IPS-18c (cell line): ENCODE measurements at regions not wholly inside any gene's neighbourhood (a gene's known extent, or its start where the extent isn't known, plus 50 kb on each side); places are given as distances from the start of the nearest gene placed in this dataset.
A peak's percentile ranks its signal among the peaks of the same experiment; 100 is the strongest.

Experiments
- H3K4me3 ChIP-seq: 2 replicates; pipeline ENCODE4 v1.7.0; 2013; ENCODE audit warnings: low read depth, mild to moderate bottlenecking, low read length, moderate library complexity; ENCODE audit not compliant: insufficient read depth
- H3K9me3 ChIP-seq: one replicate; pipeline ENCODE4 v1.6.1; 2013; ENCODE audit warnings: mild to moderate bottlenecking, low read length, moderate library complexity; ENCODE audit not compliant: control insufficient read depth, insufficient read depth

DNA sequence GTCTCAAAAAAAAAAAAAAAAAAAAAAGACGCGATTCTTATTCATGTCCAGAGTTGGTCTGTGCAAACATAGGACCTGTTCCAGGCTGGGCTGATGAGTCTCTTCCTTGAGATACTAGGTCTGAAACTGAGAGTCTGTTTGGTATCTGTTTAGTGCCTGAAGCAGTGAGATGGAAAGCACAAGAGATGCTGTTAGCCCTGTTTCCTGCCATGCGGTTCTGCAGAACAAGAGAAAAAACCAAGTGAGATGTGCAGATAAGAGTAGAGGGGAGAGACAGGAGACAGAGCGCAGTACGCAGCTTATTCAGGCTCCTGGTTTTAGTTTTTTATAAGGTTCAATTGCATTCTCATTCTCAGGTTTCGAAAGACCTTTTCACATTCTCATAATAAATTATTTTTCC is 85.8 kb upstream of the PRKCQ start:
- H3K9me3 ChIP-seq = no peaks in the 10 kb centered on the region
- H3K4me3 ChIP-seq = no peak overlapping the region

GRCh38 chr10:6660460-6660859 is 80.4 kb upstream of the PRKCQ start:
- Histone ChIP-seq H3K4me3 (no peak overlapping the region), H3K9me3 (no peaks in the 10 kb centered on the region)

- no peak overlapping the region for H3K4me3 ChIP-seq
- no peaks in the 10 kb centered on the region for H3K9me3 ChIP-seq
These were observed 79.4 kb upstream of the PRKCQ start for GRCh38 chr10:6659451-6659850.

DNA sequence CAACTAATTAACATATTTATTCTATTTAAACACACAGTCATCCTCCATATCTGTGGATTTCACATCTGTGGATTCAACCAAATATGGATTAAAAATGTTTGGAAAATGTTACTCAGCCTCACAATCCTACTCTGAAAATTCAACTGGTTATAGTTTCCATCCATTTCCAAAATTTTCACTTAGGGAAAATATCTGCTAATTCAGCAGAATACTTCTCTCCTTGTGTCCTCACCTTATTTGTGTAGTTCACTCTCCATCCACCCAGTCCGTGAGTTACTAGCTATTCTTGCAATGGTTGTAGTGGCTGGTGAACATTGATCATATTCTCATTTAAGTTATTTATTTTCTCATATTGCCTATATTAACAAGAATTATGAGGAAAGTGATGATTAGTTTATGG is 77.6 kb upstream of the PRKCQ start:
- H3K4me3 ChIP-seq = no peak overlapping the region
- H3K9me3 ChIP-seq = no peaks in the 10 kb centered on the region

GRCh38 chr10:6657196-6657595 is 77.1 kb upstream of the PRKCQ start:
- Histone ChIP-seq H3K4me3 (no peak overlapping the region), H3K9me3 (no peaks in the 10 kb centered on the region)

DNA sequence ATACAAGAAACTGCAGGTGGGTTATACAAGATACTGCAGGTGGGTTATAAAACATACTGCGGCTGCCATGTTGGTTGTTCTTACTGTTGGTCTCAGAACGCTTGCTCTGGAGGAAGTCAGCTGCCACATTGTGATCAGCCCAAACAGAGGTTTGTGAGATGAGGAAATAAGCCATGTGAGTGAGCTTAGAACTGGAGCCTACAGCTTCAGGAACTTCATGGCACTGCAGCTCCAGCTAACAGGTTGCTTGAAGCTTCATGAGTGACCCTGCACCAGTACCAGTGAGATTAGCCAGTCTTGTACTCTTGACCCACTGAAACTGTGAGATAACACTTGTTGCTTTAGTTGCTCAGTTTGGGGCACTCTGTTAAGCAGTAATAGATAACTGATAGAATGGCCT is 74.5 kb upstream of the PRKCQ start:
- no peak overlapping the region for H3K4me3 ChIP-seq
- H3K9me3 ChIP-seq = no peaks in the 10 kb centered on the region

DNA sequence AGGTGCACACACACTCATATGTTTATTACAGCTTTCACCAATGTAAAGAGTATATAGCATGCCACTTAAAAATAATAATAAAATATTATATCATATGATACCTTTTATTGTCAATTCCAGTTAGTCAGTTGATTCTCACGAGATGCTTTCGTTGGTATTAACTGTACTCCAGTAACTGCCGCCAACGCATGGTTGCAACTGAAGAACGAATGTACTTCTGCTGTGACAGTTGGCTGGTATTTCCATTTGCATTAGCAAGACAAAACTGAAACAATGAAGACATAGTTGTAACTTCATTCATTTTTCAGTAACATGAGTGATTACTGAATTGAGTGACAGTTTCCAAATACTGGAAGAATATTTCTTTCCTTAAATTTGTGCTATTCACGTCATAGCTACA is 70.5 kb upstream of the PRKCQ start:
- no peak overlapping the region for H3K4me3 ChIP-seq
- H3K9me3 ChIP-seq = no peaks in the 10 kb centered on the region

DNA sequence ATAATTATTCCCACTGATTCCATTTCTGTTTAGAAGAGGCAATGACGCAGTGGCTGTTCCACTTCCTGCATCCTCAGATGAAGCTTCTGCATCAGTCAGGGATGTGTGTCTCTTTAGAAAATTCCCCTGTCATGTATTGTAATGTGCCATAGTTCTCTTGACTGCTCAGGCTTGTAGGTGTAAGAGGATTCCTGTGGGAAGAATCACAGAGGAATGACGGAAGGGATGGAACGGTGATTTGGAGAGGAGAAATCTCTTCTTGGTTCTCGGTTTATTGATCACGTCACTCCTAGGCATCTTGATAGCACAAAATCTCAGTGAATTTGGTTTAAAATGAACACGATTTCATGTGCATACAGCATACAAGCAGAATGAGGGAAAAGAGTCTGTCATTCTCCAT is 69.8 kb upstream of the PRKCQ start:
- Histone ChIP-seq H3K4me3 (no peak overlapping the region), H3K9me3 (no peaks in the 10 kb centered on the region)

GRCh38 chr10:6648894-6649720 is 69.0 kb upstream of the PRKCQ start:
- peak overlapping the region; percentile 6; the same call in 1 of the 2 replicates for H3K4me3 ChIP-seq
- H3K9me3 ChIP-seq = no peaks in the 10 kb centered on the region

DNA sequence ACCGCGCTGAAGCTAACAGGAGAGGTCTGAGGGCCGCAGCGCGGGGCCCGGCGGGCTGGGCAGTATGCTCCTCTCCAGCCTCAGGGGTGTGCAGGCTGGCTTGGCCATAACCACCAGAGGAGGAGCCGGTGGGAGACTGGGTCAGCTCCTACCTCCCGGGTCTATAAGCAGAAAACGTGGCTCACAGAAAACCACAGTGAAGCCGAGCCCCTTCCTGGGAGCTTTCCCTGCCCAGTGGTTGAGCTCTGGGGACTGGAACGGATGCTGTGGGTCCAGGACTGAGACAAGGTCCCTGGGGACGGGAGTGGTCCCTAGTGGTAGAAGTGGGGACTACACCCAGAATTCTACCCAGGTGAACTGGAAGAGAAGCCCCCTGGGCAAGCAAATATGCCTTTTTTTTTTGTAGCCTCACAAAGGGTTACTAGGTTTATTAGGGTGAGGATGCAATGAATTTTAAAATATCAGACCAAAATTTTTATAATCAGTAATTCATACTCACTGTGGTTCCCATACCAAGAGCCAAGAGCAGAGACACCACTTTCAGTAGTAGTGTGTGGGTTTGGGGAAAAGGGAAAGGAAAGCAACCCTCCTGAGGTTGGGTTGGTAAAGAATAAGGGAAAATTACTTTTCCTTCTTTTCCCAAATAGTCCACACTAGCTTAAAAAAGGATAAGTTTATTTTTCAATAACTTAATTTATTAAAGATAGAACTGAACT is 67.9 kb upstream of the PRKCQ start:
- no peak overlapping the region for H3K4me3 ChIP-seq
- no peaks in the 10 kb centered on the region for H3K9me3 ChIP-seq

DNA sequence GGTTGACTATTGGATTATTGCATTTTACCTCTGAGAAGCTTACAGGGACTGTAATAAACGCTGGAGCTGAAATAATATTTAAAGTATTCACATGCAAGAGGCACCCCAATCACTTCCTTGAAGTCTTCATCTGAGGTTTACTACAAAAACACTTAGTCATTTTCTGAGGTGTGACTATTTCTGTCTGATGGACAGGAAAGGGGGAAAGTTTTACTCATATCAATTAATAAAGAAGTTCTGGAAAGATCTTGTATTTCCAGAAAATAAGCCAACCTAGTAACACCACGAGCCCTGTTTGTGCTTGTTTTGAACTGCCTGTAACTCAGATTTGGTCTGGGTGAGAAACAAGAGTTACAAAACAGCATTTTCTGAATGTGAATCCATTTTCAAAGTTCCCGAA is 63.9 kb upstream of the PRKCQ start:
- Histone ChIP-seq H3K9me3 (no peaks in the 10 kb centered on the region), H3K4me3 (no peak overlapping the region)

GRCh38 chr10:6642876-6643275 is 62.8 kb upstream of the PRKCQ start:
- no peaks in the 10 kb centered on the region for H3K9me3 ChIP-seq
- no peak overlapping the region for H3K4me3 ChIP-seq

- H3K9me3 ChIP-seq = no peaks in the 10 kb centered on the region
- H3K4me3 ChIP-seq = no peak overlapping the region
These were observed 60.5 kb upstream of the PRKCQ start for GRCh38 chr10:6640433-6641040.

GRCh38 chr10:6637053-6637452 is 57.0 kb upstream of the PRKCQ start:
- no peaks in the 10 kb centered on the region for H3K9me3 ChIP-seq
- H3K4me3 ChIP-seq = no peak overlapping the region

DNA sequence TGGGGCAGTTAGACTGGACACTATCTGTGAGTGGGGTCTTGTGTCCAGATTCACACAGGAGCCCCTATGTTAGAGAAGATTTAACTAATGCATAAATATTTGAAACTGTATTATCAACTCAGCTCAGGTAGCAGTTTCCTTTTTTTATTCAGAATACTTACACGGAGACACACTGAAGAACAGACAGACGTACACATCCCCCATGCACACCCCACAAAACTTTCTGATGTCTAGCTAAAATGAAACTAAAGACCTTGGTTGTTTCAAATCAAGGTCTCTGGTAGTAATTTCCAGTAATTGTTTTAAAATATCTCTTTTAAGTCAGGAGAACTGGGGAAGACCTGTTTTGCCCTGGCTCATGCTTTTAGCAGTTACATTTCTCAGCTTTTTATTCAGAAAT is 55.7 kb upstream of the PRKCQ start:
- no peak overlapping the region for H3K4me3 ChIP-seq
- no peaks in the 10 kb centered on the region for H3K9me3 ChIP-seq
